Hematopoietic multipotent progenitor cell treated with erythropoietin and hydrocortisone succinate and interleukin-3 and kit ligand, for 17 days (in vitro differentiated cells): ENCODE measurements at regions not wholly inside any gene's neighbourhood (a gene's known extent, or its start where the extent isn't known, plus 50 kb on each side); places are given as distances from the start of the nearest gene placed in this dataset.

Experiments used
- DNase-seq: peaks from one replicate; pipeline ENCODE4 v3.0.0-alpha.2; 2015; ENCODE audit warnings: low spot score

DNA sequence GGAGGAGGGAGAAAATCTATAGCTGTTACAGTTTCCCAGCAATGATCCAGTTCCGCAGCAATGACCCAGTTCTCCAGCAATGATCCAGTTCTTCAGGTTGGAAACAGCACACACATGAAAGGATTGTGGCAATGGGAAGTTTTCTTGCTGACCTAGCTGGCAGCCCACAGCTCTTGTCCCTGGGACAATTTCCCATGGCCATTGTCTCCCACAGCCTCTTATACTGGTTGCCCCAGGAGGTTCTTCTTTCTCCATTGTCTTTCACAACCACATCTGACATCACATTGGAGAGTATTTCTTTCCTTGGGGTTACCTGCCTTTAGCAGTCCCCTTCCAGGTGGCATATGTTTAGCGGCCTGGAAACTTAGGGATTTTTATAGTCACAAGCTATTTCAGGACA lies 209.8 kb upstream of the PLEKHG7 start:
- no peak for DNase-seq

DNA sequence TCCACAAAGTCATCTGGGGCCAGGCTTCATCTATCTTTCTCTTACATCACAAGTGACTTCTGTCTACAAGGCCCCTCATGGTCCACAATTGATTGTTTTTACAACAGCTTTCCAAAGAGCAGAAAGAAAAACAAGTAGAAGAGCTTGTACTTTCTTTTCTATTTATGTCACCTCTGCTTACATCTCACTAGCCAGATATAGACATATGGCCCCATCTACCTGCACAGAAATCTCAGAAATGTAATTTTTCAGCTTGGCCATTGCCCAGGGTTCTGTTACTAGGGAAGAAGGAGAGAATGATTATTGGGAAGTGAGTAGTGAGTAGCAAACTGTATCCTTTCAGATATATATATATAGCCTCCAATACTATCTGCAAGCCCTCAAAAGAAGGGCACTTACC lies 210.5 kb upstream of the PLEKHG7 start:
- no peak for DNase-seq

DNA sequence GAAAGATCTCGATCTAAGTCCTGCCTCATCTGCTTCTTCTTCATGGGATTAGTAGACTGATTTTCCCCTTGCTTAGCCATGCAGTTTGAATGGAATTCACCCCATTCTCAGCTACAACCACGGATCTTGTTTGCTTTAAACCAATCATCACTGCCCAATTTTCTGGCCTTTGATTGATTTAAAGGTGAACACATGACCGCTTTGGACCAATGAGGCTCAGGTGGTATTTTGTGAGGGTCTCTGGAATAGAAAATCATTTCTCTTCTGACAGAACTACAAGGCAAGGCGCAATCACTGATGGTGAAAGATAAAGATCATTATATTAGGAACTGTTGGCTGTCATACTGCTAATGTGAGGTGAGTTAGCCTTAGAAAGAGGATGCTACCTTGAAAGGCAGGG lies 213.0 kb upstream of the PLEKHG7 start:
- no peak for DNase-seq

DNA sequence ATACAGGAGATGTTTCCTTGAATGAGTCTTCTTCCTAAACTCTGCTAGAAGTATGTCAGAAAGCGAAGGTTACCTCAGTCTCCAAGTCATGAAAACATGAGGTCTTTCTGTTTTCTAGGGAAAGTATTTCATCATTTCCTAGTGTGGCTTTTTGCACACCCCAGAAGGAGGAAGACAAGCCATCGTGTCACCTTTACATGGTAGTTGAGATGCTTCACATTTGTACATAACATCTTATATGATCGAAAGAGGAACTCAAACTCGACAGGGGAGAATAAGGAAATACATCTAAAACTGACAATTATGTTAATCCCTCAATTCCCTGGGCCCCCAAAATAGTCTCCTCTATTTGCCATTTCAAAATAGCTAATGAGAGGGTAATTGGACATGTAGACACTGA lies 214.1 kb upstream of the PLEKHG7 start:
- DNase-seq: no peak

DNA sequence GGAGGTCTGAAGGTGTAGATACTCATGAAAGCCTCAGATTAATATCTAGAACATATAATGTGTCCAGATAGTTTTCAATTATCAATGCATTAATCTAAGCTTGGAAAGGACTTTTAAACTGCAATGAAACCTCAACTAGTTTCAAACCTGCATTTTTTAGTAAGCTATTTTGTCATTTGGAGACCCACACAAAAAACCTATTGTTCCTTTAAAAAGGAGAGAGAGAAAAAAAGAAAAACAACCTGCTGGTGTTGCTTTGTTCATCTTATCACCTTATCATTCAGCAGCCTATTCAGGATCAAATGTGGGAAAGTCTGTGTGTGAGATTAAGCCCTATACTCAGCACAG lies 215.7 kb upstream of the PLEKHG7 start:
- DNase-seq: no peak

DNA sequence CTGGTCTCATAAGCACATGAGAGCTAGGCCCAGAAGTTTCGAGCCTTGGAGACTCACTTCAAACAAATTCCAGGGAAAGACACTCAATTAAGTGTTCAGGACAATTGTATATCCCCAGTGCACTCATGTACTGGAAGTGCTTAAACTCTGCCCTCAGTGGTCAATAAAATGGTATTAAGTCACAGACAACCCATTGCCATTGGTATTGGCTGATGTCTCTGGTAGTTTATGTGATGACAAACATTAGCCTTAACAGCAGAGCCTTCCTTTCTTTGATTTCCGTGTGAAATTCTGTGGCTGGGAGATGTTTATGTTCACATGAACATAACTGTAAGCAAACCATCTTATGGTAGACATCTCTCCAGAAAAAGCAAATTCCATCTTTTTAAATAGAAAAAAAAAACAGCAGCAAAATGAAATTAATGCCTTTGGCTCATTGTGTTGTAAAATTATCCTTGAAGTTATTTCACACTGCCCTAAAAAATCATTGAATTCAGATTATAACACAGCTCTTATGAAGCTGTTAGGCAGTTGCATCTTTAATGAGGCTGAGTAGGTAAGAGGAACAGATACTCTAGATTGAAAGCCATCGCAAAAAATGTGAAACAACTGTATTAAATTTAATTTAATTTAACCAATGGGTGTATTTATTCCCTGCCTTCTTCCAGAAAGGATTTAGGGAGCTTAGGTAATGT lies 216.2 kb upstream of the PLEKHG7 start:
- no peak for DNase-seq

DNA sequence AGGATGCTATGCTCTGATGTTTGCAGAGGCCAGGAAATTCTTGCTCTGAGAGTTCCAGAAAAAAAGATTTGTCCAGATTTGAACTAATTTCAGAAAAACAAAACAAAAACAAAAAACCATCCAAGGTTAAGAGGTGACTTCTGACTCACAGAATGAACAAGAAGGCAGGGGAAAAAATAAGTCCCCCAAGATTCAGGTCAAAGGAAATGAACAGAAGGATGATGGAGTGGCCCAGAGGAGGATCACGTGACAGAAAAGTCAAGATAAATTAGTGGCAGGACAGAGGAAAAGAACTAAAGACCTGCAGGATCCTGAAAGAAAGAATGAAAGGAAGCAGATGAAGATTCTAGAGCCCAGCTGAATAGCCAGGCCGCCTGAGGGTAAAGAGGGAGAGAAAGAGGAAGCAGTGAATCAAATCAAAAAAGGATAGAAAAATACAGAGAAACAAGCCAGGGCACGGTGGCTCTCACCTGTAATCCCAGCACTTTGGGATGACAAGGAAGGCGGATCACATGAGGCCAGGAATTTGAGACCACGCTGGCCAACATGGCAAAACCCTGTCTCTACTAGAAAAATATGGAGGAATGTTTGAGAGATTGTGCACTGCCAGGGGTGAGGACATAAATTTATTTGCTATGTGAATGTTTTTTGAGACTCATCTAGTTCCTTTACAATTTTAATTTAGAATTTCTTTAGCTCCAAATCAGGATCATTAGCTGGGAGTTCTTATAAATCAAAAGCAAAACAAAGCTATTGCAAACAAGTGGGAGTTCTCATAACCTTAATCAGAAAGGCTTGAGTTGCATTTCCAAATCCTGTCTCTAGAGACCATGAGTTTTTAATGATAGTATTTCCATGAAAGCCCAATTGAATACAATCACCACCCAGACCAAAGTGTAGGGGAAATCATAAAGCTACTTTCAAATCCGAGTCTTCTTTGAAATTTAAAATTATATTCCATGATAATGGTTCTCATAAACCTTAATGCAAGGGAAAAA lies 217.1 kb upstream of the PLEKHG7 start:
- DNase-seq: no peak

DNA sequence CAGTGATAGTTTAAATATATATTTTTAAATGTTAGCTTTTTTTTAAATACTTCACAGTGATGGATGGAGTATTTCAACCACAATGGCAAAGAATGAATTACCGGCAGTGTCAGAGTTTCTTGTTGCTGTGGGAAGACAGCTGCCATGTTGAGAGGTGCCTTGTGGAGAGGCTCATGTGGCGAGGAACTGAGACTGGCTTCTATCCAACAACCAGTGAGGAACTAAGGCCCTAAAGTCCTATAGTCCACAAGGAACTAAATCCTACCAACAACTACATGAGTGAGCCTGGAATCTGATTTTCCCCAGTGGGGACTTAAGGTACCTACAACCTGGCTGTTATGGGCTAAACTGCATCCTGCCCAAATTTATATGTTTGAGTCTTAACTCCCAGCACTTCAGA lies 220.2 kb upstream of the PLEKHG7 start:
- no peak for DNase-seq

DNA sequence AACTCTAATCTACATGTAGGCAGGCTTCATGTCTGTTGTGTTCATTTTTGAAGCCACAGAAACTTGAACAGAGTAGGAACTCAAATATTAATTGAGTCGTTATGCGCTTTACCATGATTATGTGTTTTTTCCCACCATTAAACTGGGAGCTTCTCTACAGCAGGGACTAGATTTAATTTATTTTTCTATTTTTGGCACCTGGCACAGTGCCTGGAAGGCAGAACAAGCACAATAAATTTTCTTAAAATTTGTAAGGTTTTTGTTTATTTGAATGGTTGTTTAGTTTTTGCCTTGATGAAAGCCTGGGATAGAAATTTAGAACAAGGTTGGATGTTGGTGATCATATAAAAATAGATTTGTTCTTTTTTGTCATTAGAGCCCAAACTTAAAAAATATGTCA lies 221.7 kb upstream of the PLEKHG7 start:
- no peak for DNase-seq

DNA sequence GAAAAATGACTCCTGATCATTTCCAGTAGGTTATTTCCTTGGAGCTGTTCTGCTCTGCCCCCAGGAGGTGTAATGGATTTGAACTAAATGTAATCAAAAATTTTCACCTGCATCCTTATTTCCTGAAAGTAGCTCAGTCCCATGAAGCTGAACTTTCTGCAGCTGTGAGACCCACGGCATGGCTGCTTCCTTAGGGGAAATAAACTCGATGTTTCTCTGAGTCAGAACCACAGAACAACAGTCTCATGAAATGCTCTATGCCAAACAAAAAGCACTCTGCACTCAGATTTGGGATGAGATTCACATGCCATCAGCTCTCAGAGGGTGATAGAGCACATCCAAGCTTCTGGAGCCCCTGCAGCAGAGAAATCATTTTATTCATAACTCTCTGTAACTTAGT lies 224.1 kb upstream of the PLEKHG7 start:
- no peak for DNase-seq

DNA sequence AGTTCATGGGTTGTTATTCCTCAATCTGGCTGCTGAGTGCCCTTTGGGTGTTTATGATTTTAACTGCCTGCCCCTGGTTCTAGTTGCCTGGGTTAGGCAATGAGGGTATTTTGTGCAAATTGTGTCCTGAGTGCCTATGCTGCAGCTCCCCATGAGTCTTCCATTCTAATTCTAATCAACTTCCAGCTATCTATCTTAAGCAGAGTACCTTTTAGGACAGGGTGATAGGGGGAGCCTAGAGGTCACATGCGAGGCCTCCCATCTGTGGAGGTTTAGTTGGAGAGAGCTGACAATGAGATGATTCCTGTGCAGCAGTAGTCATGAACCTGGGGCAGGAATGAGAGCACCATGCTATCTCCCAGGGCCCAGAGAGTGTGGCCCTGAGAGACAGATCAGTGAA lies 225.9 kb upstream of the PLEKHG7 start:
- DNase-seq: no peak

DNA sequence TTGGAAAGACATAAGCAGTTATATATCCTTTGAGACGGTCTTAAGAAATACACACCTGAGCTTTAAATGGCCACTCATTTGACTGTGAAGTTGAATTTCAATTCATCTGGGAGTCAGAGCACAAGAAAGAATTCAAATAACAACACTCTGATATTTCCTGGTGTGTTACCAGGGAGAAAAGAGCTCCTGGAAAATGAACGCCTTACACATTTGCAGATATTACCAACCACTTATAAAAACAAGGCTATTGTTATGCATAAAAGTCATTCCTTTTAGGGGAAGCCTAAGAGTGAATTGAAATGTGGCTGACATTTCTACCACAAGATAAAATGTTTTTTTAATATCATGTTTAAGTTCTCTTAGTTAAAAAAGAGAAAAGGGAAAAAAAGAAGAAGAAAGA lies 229.2 kb upstream of the PLEKHG7 start:
- DNase-seq: no peak

DNA sequence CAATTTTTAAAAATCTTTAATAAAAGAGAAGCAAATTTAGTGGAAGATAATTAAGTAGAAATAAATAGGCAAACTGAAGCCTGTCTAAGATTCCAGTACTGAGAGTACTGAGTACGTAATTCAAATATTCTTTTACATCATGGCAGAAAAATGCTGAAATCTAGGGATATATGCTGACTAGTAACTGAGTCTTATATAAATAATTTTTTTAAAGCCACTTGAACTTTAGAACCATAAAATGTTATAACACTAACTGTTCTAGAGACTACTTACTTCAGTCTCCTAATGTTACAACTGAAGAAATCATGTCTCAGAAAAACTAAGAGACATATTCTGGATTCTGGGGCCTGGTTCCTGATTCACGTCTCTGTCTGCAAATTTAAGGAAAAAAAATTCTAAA lies 230.6 kb upstream of the PLEKHG7 start:
- no peak for DNase-seq

DNA sequence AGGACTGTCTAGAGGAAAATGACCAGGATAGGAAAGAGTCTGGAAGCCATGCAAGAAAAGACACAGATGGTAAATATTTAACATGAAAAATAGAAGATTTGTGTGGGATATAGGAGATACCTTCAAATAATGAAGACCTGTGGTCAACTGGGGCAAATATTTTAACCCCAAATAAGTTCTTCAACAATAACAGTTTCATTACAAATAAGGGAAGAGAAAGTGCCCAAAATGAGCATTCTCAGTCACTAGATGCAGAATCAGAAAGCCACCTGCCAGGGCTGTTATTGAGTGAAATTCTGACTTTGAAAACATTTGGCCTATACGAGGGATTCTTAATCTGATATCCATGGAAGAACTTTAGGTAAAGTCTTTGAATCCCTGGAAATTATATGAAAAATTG lies 231.2 kb upstream of the PLEKHG7 start:
- no peak for DNase-seq

DNA sequence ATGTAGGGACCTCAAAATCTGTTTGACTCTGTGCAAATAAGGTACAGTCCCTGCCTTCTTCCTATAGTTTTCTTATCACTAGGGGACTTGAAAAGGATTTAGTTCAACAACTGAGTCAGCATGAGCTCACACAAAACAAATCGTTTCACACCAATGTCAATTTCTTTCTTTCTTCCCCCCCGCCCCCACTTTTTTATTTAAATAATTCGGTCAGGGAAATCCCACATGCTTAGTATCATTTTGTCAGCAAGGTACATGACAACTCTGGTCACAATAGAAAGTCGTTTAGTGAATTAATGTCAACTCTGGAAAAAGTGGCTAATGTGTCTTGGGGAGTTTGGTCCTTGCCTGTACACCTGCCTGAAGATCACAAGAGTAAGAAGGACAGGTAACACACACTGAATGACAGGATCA lies 232.2 kb upstream of the PLEKHG7 start:
- DNase-seq: no peak

DNA sequence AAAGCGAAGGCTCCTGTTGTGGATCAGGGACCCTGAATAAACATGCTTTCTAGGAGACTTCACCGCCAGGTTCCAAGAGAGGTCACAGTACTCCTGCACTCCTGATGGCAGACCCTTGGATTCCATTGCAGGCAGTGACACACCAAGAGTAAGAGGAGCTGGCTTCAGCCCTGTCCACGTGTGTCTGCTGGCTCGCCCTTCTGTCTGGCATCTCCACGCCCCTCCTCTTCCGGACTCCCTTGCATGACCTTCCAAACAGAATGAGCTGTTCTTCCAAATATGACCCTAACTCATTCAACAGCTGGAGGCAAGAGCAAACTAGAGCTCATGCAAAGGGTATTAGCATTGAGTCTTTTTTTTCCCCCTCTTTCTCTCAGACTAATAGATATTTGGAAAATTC lies 233.0 kb upstream of the PLEKHG7 start:
- DNase-seq: no peak

DNA sequence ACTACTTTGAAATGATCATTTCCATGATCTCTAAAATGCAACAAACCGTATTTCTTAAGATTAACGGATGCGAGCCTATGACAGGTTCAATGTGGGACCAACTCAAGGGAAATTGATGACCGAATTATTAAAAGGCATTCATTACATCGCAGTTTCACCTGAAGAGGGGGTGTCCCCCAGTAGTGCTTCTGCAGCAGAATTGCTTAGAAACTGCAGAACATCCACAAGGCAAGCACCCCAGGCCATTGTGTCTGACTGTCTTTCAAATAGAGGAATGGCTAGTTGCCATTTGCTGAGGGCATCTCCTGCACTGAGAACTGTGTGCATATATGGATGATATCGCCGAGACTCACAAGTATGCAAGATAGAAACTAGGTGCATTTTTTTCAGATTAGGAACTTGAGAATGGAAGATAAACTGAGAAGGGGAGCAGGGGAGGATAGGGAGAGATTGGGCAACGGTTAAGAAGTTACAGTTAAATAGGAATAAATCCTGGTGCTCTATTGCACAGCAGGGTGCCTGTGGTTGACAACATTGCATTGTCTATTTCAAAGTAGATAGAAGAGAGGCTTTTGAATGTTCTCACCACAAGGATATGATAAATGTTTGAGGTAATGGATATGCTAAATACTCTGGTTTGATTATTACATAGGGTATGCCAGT lies 234.3 kb upstream of the PLEKHG7 start:
- no peak for DNase-seq

DNA sequence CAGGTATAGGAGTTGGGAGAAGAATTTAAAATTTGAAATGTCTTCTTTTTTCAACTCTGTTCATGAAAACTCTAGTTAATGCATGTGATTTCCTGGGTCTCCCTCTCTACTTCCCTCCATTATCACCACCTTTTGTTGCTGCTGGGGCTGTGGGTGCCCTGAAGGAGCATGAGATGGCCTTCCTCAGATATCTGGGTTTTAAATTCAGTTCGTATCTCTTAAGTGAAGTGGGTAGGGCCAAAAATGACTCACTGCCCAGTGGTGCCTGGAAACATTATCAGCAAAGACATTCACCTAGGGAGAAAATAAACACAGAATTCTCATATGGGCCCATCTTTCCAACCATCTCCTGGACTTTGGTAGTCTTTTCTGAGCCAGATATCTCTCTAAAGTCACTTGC lies 234.9 kb upstream of the PLEKHG7 start:
- DNase-seq: no peak

DNA sequence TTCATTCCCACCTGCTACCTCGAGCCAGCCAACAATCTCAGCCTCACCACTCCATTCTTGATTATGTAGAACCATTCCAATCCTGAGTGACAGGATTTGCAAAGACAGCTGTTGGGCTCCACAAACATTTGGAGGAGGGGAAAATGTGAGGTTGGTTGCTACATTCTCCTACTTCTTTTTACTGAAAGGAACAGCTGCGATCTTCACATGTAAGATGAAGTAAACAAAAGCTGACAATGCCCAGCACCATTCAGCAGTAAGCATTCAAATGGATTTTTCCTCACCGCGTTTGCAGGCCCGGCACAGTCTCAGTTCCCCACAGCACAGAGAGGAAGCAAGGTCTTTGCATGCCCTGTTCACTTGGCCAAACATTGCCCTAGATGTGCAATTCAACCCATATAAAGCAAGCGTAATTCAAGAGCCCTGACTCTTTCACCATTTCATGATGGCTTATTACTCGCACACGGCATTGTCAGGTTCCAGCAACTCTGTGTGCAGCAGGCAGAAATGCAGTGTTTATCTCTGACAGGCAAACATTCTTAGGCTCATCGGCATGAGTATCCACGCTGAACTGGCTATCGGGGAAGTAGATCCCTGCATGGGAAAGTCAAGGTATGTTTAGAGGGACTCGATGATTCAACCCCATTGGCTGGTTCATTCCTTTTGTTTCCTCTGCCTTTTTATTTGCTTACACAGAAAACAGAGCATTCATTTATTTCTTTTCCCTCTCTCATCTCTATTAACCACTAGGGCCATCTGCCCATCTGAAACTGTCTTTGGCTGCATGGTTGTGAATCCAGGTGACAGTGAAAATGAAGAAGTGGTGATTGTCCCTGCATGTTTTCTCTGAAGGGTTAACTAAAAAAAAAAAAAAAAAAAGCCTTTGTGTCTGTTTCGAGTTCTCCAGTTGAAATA lies 236.1 kb upstream of the PLEKHG7 start:
- no peak for DNase-seq

DNA sequence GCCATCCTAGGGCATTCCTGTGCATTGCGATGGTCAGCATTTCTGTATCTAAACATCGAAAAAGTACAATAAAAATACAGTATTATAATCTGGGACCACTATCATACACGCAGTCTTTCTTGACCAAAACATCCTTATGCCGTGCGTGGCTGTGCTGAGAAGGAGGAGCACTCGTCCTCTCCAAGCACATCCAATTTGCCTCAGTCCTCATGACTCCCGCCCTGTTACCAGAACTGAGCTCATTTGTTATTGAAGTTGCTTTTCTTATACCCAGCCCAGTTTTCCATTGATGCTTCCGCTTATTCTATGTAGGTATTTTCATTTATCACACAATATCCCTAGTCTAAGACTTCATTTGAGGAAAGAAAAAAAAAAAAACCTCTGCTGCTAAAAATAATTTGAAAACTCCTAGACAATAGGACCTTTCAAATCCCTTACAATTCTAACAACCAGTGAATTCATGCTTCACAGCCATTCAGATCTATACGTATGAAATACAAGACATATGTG lies 236.9 kb upstream of the PLEKHG7 start:
- no peak for DNase-seq

DNA sequence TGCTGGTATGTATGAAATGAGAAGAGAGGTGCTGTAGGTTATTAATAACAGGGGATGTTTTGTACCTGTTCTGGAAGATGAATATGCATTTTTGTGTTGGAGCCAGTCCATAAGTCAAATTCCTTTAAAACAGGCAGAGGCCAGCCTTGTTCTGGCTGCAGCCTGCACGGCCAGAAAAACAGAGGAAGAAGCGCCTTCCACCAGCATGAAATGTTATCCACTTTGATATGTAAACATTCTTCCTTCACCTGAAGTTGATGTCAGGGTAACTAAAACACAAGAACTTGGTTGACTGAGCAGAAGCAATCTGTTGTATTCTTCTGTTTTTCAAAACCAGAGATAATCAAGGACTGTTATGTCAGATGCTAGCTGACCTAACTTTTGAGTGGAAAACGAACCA lies 237.9 kb upstream of the PLEKHG7 start:
- DNase-seq: no peak

DNA sequence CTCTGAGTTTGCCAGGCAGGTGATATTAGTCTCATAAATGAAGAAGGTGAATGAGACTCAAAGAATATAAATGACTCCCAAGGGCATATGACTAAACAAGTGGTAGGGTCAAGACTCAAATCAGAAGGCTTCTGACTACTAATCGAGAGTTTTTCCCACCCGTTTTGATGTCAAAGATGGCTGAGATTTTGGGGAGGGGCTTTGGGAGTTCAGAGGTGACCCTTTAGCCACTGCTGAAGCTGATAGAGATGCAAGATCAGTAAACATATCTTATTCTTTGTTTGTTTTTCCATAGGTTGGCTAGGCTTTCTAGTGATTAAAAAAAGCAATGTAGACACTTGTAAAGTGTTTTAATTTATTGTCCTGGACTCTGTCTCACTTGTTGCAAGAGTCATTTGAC lies 239.6 kb upstream of the PLEKHG7 start:
- no peak for DNase-seq
